SK-N-SH (cell line): ENCODE measurements at regions not wholly inside any gene's neighbourhood (a gene's known extent, or its start where the extent isn't known, plus 50 kb on each side); places are given as distances from the start of the nearest gene placed in this dataset.

Experiments
- CTCF ChIA-PET: fragments of 300-600, 350-600 bp; formaldehyde crosslinking; extraction: SDS; loops from one replicate; lab custom pipeline; 2021; lab: Yijun Ruan, JAX
- POLR2A ChIA-PET: fragments of 350-600 bp; sonication (Branson Sonifier 250); formaldehyde crosslinking; extraction: SDS; loops from one replicate; lab custom pipeline; 2020; ENCODE audit warnings: antibody characterized with exemption, inconsistent platforms; lab: Yijun Ruan, JAX
- DNase-seq: peaks from one replicate; pipeline ENCODE4 v3.0.0; 2012
- H2AFZ ChIP-seq: fragments of 200-600 bp; sonication (generic); 2 replicates; pipeline ENCODE4 v1.8.1; 2016; ENCODE audit warnings: antibody characterized with exemption, mild to moderate bottlenecking, low read depth
- H3F3A ChIP-seq: fragments of 200-600 bp; sonication (generic); replicated peaks from 2 replicates; pipeline ENCODE3; 2016; ENCODE audit warnings: antibody characterized with exemption, mild to moderate bottlenecking; ENCODE audit not compliant: insufficient read depth
- H3K27ac ChIP-seq, 2 experiments: fragments of 200-500 bp in 1 of 2; fragments of 200-600 bp in 1 of 2; sonication (Bioruptor generic) in 1 of 2; sonication (generic), shearing (Covaris generic) in 1 of 2; 2 replicates each; pipeline versions ENCODE4 v1.5.1 to v1.6.1; 2014 to 2016; ENCODE audit warnings: low read depth in 2 of 2, inconsistent platforms in 1 of 2, low read length in 1 of 2, mild to moderate bottlenecking in 1 of 2, mixed read lengths in 1 of 2
- H3K27me3 ChIP-seq: fragments of 200-600 bp; sonication (generic), shearing (Covaris generic); 2 replicates; pipeline ENCODE4 v1.6.1; 2016; ENCODE audit warnings: mixed run types; ENCODE audit not compliant: insufficient read depth
- H3K36me3 ChIP-seq, 2 experiments: fragments of 200-500 bp in 1 of 2; fragments of 200-600 bp in 1 of 2; sonication (Bioruptor generic) in 1 of 2; sonication (generic) in 1 of 2; replicated peaks in 1 of 2; 2 replicates each; pipeline versions ENCODE3 to v1.5.1; 2014 to 2016; ENCODE audit warnings: low read length in 1 of 2, mild to moderate bottlenecking in 1 of 2; ENCODE audit not compliant: insufficient read depth in 2 of 2, control insufficient read depth in 1 of 2
- H3K4me1 ChIP-seq, 2 experiments: fragments of 200-500 bp in 1 of 2; fragments of 200-600 bp in 1 of 2; sonication (Bioruptor generic) in 1 of 2; sonication (generic), shearing (Covaris generic) in 1 of 2; 2 replicates each; pipeline versions ENCODE4 v1.5.1 to v1.6.1; 2014 to 2016; ENCODE audit warnings: low read depth in 1 of 2, low read length in 1 of 2, mixed run types in 1 of 2; ENCODE audit not compliant: insufficient read depth in 2 of 2, control insufficient read depth in 1 of 2
- H3K4me2 ChIP-seq: fragments of 200-600 bp; sonication (generic), shearing (Covaris generic); 2 replicates; pipeline ENCODE4 v1.6.1; 2017; ENCODE audit warnings: mixed run types
- H3K4me3 ChIP-seq, 2 experiments: fragments of 200-500 bp in 1 of 2; fragments of 200-600 bp in 1 of 2; sonication (Bioruptor generic) in 1 of 2; sonication (generic), shearing (Covaris generic) in 1 of 2; 2 replicates each; pipeline versions ENCODE4 v1.5.1 to v1.8.1; 2014 to 2016; ENCODE audit warnings: low read depth in 2 of 2, inconsistent platforms in 1 of 2, low read length in 1 of 2, mild to moderate bottlenecking in 1 of 2, mixed read lengths in 1 of 2, moderate library complexity in 1 of 2
- H3K79me2 ChIP-seq: fragments of 200-600 bp; sonication (generic); 2 replicates; pipeline ENCODE4 v1.8.1; 2017; ENCODE audit warnings: mild to moderate bottlenecking; ENCODE audit not compliant: insufficient read depth
- H3K9ac ChIP-seq: fragments of 200-600 bp; sonication (generic); 2 replicates; pipeline ENCODE4 v1.6.1; 2017; ENCODE audit warnings: mixed run types
- H3K9me2 ChIP-seq: fragments of 200-600 bp; sonication (generic); 2 replicates; pipeline ENCODE4 v1.6.1; 2017; ENCODE audit warnings: mixed run types
- H3K9me3 ChIP-seq: fragments of 200-600 bp; sonication (generic); 2 replicates; pipeline ENCODE4 v1.6.1; 2017; ENCODE audit warnings: mixed run types, mild to moderate bottlenecking, moderate library complexity
- H4K20me1 ChIP-seq: fragments of 200-600 bp; sonication (generic); 2 replicates; pipeline ENCODE4 v1.6.1; 2017; ENCODE audit warnings: mild to moderate bottlenecking, mixed run types; ENCODE audit not compliant: insufficient read depth
- ELF1 ChIP-seq: IDR thresholded peaks from 2 replicates; pipeline ENCODE4 v1.4.0; 2012
- EZH2phosphoT487 ChIP-seq: fragments of 200-600 bp; sonication (generic); IDR thresholded peaks from 2 replicates; pipeline ENCODE4 v1.6.1; 2017; ENCODE audit warnings: low read depth, mixed run types, mild to moderate bottlenecking, antibody characterized with exemption, moderate library complexity, borderline replicate concordance
- FOXJ3 ChIP-seq: sonication (generic); formaldehyde crosslinking; IDR thresholded peaks from 2 replicates; pipeline ENCODE4 v1.5.1; 2020; ENCODE audit warnings: mild to moderate bottlenecking, missing genetic modification reagents
- GATA2 ChIP-seq: sonication (generic); formaldehyde crosslinking; IDR thresholded peaks from 2 replicates; pipeline ENCODE4 v1.5.0; 2020; ENCODE audit warnings: mild to moderate bottlenecking, missing genetic modification reagents
- JUND ChIP-seq: IDR thresholded peaks from 2 replicates; pipeline ENCODE4 v1.4.0; 2012
- MEF2A ChIP-seq: IDR thresholded peaks from 2 replicates; pipeline ENCODE4 v1.4.0; 2012; ENCODE audit warnings: low read depth, borderline replicate concordance
- POLR2AphosphoS5 ChIP-seq: IDR thresholded peaks from 2 replicates; pipeline ENCODE4 v1.6.1; 2012; ENCODE audit warnings: low read depth, low read length
- RAD21 ChIP-seq: IDR thresholded peaks from 2 replicates; pipeline ENCODE4 v1.6.1; 2012; ENCODE audit warnings: mild to moderate bottlenecking, low read length
- RCOR1 ChIP-seq: fragments of 150-350 bp; IDR thresholded peaks from 2 replicates; pipeline ENCODE4 v1.6.1; 2017; ENCODE audit warnings: antibody characterized with exemption, low read length
- RFX5 ChIP-seq: IDR thresholded peaks from 2 replicates; pipeline ENCODE4 v1.6.1; 2012; ENCODE audit warnings: mild to moderate bottlenecking, improper control_type of control experiment, low read length
- SIN3A ChIP-seq: IDR thresholded peaks from 2 replicates; pipeline ENCODE4 v1.6.1; 2012; ENCODE audit warnings: low read depth, mild to moderate bottlenecking, low read length, moderate library complexity, borderline replicate concordance
- TEAD4 ChIP-seq: IDR thresholded peaks from 2 replicates; pipeline ENCODE4 v1.4.0; 2012; ENCODE audit warnings: mild to moderate bottlenecking, borderline replicate concordance; ENCODE audit not compliant: insufficient read depth
- WGBS: methylation state at CpG from one replicate; pipeline ENCODE4 v1.1.6; 2017; ENCODE audit warnings: low lambda C conversion rate; 5-methylcytosine and 5-hydroxymethylcytosine counted together
- TF ChIP-seq, protein P1 (sequence below): IDR thresholded peaks from 2 replicates; pipeline ENCODE4 v1.4.0; 2012; ENCODE audit warnings: low read depth
- TF ChIP-seq, protein P2 (sequence below): IDR thresholded peaks from 2 replicates; pipeline ENCODE4; 2012
- TF ChIP-seq, protein P3 (sequence below): fragments of 150-350 bp; IDR thresholded peaks from 2 replicates; pipeline ENCODE4 v1.6.1; 2017; ENCODE audit warnings: antibody characterized with exemption, low read length, low read depth, borderline replicate concordance

DNA sequence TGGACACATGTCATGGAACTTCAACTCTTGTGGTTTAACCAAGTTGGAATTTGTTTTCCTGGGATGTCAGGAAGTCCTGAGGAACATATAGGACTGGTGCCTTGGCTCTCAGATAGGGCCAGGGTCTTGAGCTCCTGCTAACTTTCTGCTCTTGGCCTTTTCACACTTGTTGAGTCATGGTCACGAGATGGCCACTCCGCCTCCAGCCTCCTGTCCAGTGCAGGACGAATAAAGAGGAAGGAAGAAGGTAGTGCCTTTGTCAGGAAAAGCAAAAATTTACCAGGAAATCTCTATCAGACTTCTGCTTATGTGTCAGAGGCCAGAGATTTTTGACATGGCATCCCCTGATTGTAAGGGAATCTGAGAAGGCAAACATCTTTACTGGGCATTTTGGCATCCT is 89.1 kb upstream of the ARHGAP20 start:
- Histone ChIP-seq H3K9ac (no peak overlapping the region), H3K36me3 (no peaks in the 10 kb centered on the region), H2AFZ (no peak overlapping the region)
- no peak for DNase-seq
- 70% methylated on average over 3 of the region's 3 CpGs for WGBS
- TF ChIP-seq EZH2phosphoT487 (no peak), RAD21 (no peak), RCOR1 (no peak), MEF2A (no peak), FOXJ3 (CRISPR knock-in tag) (no peak), ELF1 (no peak), RFX5 (no peak), JUND (no peak), SIN3A (no peak)
- TF ChIP-seq, protein P1, sequence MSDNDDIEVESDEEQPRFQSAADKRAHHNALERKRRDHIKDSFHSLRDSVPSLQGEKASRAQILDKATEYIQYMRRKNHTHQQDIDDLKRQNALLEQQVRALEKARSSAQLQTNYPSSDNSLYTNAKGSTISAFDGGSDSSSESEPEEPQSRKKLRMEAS, result no peak
- TF ChIP-seq, all 33 proteins: peak for 0
- Histone ChIP-seq H3K27ac (no peak overlapping the region), H3K4me3 (no peak overlapping the region), H3K9me3 (no peaks in the 10 kb centered on the region), H3K9me2 (no peaks in the 10 kb centered on the region), H3K4me1 (no peaks in the 10 kb centered on the region), H4K20me1 (no peaks in the 10 kb centered on the region), H3F3A (no peaks in the 10 kb centered on the region), H3K27me3 (no peaks in the 10 kb centered on the region), H3K79me2 (no peaks in the 10 kb centered on the region), H3K4me2 (no peak overlapping the region)
- ChIA-PET CTCF (interaction anchor here (1.4 kb wide), 1 partner anchor 12 kb away, joined by 3 read pairs; no protein-coding TSS in a partner anchor), POLR2A (no interaction called here)

DNA sequence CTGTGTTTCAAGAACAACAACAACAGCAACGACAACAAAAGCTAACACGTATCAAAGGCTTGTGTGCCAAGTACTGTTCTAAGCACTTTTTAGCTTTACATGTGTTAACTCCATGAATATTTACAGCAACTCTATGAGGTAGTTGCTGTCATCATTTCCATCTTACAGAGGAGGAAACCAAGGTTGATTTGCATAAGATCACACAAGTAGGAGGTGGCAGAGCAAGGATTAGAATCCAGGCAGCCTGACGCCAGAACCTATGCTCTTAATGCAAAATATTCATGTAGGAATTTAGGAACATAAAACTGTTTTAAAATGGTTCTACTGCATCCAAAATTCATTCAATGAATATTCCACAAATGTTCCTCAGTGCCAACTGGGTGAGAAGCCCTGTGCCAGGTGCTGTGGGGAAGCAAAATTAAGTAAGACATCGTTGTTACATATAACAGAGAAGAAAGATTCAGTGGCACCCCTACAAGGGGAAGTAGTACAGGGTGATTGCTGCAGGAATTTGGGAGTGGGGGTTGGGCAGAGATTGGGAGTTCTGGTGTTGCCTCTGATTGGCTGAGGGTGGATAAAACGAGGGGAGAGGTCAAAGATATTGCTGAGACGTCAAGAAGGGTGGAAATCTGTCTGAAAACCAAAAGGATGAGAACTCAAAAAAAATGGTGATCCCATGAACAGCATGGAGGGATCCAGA is 86.1 kb upstream of the ARHGAP20 start:
- H3K36me3 ChIP-seq, result no peaks in the 10 kb centered on the region
- 61% methylated on average over 6 of the region's 6 CpGs for WGBS
- no peaks in the 10 kb centered on the region for H3K9me3 ChIP-seq
- no peaks in the 10 kb centered on the region for H3K27me3 ChIP-seq
- TF ChIP-seq RAD21 (no peak), ELF1 (no peak), GATA2 (CRISPR knock-in tag) (no peak), TEAD4 (no peak), POLR2AphosphoS5 (no peak)
- TF ChIP-seq, protein P2, sequence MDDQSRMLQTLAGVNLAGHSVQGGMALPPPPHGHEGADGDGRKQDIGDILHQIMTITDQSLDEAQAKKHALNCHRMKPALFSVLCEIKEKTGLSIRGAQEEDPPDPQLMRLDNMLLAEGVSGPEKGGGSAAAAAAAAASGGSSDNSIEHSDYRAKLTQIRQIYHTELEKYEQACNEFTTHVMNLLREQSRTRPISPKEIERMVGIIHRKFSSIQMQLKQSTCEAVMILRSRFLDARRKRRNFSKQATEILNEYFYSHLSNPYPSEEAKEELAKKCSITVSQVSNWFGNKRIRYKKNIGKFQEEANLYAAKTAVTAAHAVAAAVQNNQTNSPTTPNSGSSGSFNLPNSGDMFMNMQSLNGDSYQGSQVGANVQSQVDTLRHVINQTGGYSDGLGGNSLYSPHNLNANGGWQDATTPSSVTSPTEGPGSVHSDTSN, result no peak
- TF ChIP-seq, protein P3, sequence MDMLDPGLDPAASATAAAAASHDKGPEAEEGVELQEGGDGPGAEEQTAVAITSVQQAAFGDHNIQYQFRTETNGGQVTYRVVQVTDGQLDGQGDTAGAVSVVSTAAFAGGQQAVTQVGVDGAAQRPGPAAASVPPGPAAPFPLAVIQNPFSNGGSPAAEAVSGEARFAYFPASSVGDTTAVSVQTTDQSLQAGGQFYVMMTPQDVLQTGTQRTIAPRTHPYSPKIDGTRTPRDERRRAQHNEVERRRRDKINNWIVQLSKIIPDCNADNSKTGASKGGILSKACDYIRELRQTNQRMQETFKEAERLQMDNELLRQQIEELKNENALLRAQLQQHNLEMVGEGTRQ, result no peak
- no peak for DNase-seq
- ChIA-PET CTCF (interaction anchor here (1.0 kb wide), 1 partner anchor 432 kb away, joined by 3 read pairs; no protein-coding TSS in a partner anchor), POLR2A (no interaction called here)
- no peaks in the 10 kb centered on the region for H4K20me1 ChIP-seq
- no peaks in the 10 kb centered on the region for H3F3A ChIP-seq
- no peak overlapping the region for H3K4me2 ChIP-seq
- no peaks in the 10 kb centered on the region for H3K9me2 ChIP-seq
- H3K27ac ChIP-seq, result no peak overlapping the region
- peaks cover 0 to 4% of the 10 kb centered on the region in 2 experiments; a peak in 1 of 4 replicates for H3K4me1 ChIP-seq
- H3K4me3 ChIP-seq, result no peak overlapping the region
- H2AFZ ChIP-seq, result no peak overlapping the region
- no peak overlapping the region for H3K9ac ChIP-seq
- no peaks in the 10 kb centered on the region for H3K79me2 ChIP-seq
